Ascending aorta (tissue), 2 donors: ENCODE measurements at regions not wholly inside any gene's neighbourhood (a gene's known extent, or its start where the extent isn't known, plus 50 kb on each side); places are given as distances from the start of the nearest gene placed in this dataset.

ENCODE experiments used
- DNase-seq, 2 donors: peaks; one replicate each; pipeline ENCODE4 v3.0.0-alpha.2; 2019; ENCODE audit warnings: low spot score in 2 of 2
- H3K27ac ChIP-seq, 2 donors: fragments of 200-600 bp; sonication (generic); one replicate each; pipeline ENCODE4 v1.5.1; 2016 to 2017; ENCODE audit warnings: mild to moderate bottlenecking in 1 of 2
- H3K27me3 ChIP-seq: fragments of 200-600 bp; sonication (generic); one replicate; pipeline ENCODE4 v1.5.1; 2017
- H3K36me3 ChIP-seq, 2 donors: fragments of 200-600 bp; sonication (generic); one replicate each; pipeline ENCODE4 v1.5.1; 2016
- H3K4me1 ChIP-seq, 2 donors: fragments of 200-600 bp; sonication (generic); one replicate each; pipeline ENCODE4 v1.5.1; 2016 to 2017; ENCODE audit warnings: mild to moderate bottlenecking in 1 of 2
- H3K4me3 ChIP-seq, 2 donors: fragments of 200-600 bp; sonication (generic); one replicate each; pipeline ENCODE4 v1.5.1; 2016 to 2017; ENCODE audit warnings: mild to moderate bottlenecking in 1 of 2
- H3K9me3 ChIP-seq, 2 donors: fragments of 200-600 bp; sonication (generic); one replicate each; pipeline ENCODE4 v1.5.1; 2016
- CTCF ChIP-seq, 3 experiments: fragments of 200-600 bp in 2 of 3; fragments of 450-650 bp in 1 of 3; sonication (generic) in 2 of 3; IDR thresholded peaks; one replicate each; pipeline ENCODE4 v1.5.1; 2016 to 2019; ENCODE audit warnings: antibody characterized with exemption in 3 of 3, mild to moderate bottlenecking in 1 of 3, moderate library complexity in 1 of 3
- intact Hi-C: fragments of 100-400 bp; cut with DNase I; formaldehyde crosslinking; loops from one replicate; pipeline ENCODE4 v1.15.1; 2023

GRCh38 chr5:121292664-121293063 is 559.0 kb upstream of the FTMT start:
- H3K36me3 ChIP-seq = no peaks in the 10 kb centered on the region
- H3K9me3 ChIP-seq = no peaks in the 10 kb centered on the region
- H3K4me1 ChIP-seq = no peaks in the 10 kb centered on the region
- no peak overlapping the region for H3K27ac ChIP-seq
- H3K27me3 ChIP-seq = no peaks in the 10 kb centered on the region
- DNase-seq = no peak
- no peak overlapping the region for H3K4me3 ChIP-seq
- intact Hi-C loops = no loop called here
- TF ChIP-seq CTCF (IDR thresholded peaks at IDR 0.05) = no peak

DNA sequence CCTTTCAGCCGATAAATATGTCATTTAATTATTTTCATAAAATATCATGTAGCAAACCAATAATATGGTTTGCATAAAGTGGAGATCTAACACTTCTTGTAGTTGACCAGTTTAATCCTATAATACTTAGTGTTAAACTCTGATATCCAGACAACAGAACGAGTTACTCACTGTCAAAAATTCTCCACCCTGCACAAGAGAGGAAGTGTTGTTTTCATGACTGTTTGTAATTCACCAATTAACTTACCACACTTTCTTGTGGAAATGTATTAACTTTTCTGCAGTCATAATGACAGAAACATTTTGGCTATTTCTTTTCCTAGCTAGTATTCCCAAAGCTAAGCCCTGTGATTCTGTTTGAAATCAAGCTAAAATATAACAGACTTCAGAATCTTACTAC is 555.3 kb upstream of the FTMT start:
- no peak for TF ChIP-seq CTCF (IDR thresholded peaks at IDR 0.05)
- H3K4me3 ChIP-seq = no peak overlapping the region

DNA sequence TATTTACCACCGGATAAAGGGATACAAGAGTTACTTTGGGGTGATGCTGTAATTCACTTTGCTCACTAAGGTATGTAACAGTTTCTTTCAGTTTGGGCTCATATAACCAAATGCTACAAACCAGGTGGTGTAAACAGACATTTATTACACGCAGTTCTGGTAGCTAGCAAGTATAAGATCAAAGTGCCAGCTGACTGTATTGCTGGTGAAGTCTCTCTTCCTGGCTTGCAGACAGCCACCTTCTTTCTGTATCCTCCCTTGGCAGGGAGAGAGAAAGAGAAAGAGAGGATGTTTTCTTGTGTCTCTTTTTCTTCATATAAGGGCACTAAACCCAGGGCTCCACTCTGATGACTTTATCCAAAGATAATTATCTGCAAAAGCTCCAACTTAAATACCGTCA is 552.5 kb upstream of the FTMT start:
- no peak for TF ChIP-seq CTCF (IDR thresholded peaks at IDR 0.05)
- Histone ChIP-seq H3K9me3 (no peaks in the 10 kb centered on the region), H3K4me1 (no peaks in the 10 kb centered on the region), H3K4me3 (no peak overlapping the region), H3K27ac (no peak overlapping the region), H3K27me3 (no peaks in the 10 kb centered on the region), H3K36me3 (no peaks in the 10 kb centered on the region)
- intact Hi-C loops = no loop called here
- no peak for DNase-seq

More for the DNA sequence above, 555.3 kb upstream of the FTMT start:
- Histone ChIP-seq H3K36me3 (no peaks in the 10 kb centered on the region), H3K27ac (no peak overlapping the region), H3K27me3 (no peaks in the 10 kb centered on the region), H3K4me1 (no peaks in the 10 kb centered on the region), H3K9me3 (no peaks in the 10 kb centered on the region)
- DNase-seq = no peak
- intact Hi-C loops = no loop called here

DNA sequence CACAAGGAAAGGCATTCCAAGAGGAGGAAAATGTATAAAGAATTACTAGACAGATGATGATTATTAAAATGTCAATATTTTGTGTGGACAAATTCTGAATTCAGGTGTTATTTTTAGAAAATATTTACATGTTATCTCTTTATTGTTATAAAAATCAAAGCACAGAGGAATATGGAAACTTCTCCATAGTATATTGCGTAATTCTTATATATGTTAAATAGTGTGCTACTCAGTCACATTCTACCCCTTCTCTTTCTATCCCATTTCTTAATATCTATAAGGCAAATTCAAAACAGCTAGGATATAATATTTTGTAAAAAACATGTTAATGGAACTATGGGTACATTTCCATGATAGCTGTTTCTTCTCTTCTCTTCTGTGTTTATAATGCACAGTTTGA is 546.8 kb upstream of the FTMT start:
- no peak overlapping the region for H3K27ac ChIP-seq
- intact Hi-C loops = no loop called here
- no peak for TF ChIP-seq CTCF (IDR thresholded peaks at IDR 0.05)
- H3K4me1 ChIP-seq = no peaks in the 10 kb centered on the region
- no peaks in the 10 kb centered on the region for H3K9me3 ChIP-seq
- H3K4me3 ChIP-seq = no peak overlapping the region
- no peaks in the 10 kb centered on the region for H3K27me3 ChIP-seq
- no peak for DNase-seq
- no peaks in the 10 kb centered on the region for H3K36me3 ChIP-seq

DNA sequence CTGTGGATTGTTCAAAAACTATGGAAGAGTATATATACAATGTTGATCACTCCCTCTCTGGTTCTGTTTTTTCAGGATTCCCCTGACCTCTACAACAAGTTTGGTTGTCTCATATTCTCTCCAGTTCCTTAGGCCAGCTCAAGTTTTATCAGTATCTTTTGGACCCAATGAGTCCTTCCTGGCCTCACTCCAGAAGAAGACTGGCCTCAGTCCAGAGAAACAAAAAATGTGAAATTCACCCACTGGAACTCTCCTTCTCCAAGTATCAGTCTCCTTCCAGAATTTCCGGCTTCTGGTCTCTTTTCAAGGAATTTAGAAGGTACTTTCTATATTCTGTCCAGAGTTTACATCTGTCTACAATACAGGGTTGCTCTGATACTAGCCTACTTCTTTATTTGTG is 537.8 kb upstream of the FTMT start:
- no peaks in the 10 kb centered on the region for H3K27me3 ChIP-seq
- no peaks in the 10 kb centered on the region for H3K9me3 ChIP-seq
- no peak for DNase-seq
- TF ChIP-seq CTCF (IDR thresholded peaks at IDR 0.05) = no peak
- H3K4me1 ChIP-seq = no peaks in the 10 kb centered on the region
- no peak overlapping the region for H3K27ac ChIP-seq
- intact Hi-C loops = no loop called here
- no peak overlapping the region for H3K4me3 ChIP-seq
- H3K36me3 ChIP-seq = no peaks in the 10 kb centered on the region

DNA sequence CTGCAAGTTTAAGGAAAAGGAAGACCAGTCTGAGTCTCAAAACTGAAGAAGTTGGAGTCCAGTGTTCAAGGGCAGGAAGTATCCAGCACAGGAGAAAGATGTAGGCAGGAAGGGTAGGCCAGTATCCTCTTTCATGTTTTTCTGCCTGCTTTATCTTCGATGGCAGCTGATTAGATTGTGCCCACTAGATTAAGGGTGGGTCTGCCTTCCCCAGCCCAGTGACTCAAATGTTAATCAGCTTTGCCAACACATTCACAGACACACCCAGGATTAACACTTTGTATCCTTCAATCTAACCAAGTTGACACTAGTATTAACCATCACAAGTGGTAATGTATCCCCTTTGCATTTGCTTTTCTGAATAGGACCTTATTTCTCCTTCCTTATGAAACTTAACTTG is 535.9 kb upstream of the FTMT start:
- DNase-seq = no peak
- H3K4me1 ChIP-seq = no peaks in the 10 kb centered on the region
- no peak overlapping the region for H3K27ac ChIP-seq
- H3K4me3 ChIP-seq = no peak overlapping the region
- no peak for TF ChIP-seq CTCF (IDR thresholded peaks at IDR 0.05)
- H3K36me3 ChIP-seq = no peaks in the 10 kb centered on the region
- no peaks in the 10 kb centered on the region for H3K9me3 ChIP-seq
- intact Hi-C loops = no loop called here
- H3K27me3 ChIP-seq = no peaks in the 10 kb centered on the region
